Hematopoietic multipotent progenitor cell treated with erythropoietin and hydrocortisone succinate and interleukin-3 and kit ligand, for 4 days (in vitro differentiated cells): ENCODE measurements at regions not wholly inside any gene's neighbourhood (a gene's known extent, or its start where the extent isn't known, plus 50 kb on each side); places are given as distances from the start of the nearest gene placed in this dataset.

Source experiments
- DNase-seq: peaks from one replicate; pipeline ENCODE4 v3.0.0-alpha.2; 2015

GRCh38 chr2:81235601-81236000 is 931.0 kb upstream of the LRRTM1 start:
- no peak for DNase-seq

- DNase-seq, result no peak
Observed at GRCh38 chr2:81234711-81235110, 930.2 kb upstream of the LRRTM1 start.

DNA sequence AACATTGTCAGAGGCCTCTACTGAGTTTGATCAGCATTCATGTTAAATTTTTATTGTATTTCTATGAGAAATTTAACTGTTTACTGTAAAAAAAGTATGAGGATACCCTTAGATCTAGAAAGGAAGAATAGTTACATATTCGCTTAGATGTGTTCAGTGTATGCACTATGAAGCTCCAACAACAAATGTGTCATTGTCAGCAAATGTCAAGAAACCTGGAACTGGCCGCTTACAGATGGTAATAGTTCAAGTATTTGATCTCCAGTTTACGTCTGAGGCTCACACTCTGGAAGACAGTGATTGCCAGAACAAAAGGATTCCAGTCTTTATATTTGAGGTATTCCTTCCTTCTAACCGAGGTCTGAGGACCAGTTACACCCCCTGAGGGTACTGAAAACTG is 921.2 kb upstream of the LRRTM1 start:
- no peak for DNase-seq

GRCh38 chr2:81213598-81213997 is 909.0 kb upstream of the LRRTM1 start:
- no peak for DNase-seq

DNA sequence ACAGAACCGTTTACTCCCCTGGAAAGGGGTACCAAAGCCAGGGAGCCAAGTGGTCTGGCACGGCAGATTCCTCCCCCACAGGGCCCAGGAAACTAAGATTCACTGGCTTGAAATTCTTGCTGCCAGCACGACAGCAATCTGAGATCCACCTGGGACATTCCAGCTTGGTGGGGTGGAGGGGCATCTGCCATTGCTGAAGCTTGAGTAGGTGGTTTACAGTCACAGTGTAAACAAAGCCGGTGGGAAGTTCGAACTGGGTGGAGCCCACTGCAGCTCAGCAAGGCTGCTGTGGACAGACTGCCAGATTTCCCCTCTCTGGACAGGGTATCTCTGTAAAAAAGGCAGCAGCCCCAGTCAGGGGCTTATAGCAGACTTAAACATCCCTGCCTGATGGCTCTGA is 901.7 kb upstream of the LRRTM1 start:
- DNase-seq, result no peak

GRCh38 chr2:81196933-81197628 is 892.5 kb upstream of the LRRTM1 start:
- DNase-seq, result no peak

DNA sequence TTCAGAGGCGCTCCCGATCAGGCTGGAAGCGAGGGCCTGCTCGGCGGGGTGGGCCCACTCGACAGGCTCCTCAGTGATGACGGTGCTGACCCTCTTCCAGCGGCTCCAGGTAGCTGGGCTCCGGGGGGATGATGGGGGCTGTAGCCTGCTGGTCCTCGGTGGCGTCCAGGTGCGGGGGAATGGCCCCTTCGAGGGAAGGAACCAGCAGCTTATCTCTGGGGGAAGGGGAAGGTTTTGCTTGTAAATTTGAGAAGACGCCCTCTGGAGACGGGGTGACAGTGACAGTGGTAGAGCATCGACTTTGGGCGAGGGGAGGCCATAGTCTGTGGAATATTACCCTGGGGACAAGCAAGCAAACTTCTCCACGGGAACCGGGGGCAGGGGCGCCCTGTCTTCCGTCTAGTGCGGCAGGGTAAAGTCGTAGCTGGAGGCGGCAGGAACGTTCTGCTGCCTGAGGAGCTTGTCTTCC is 891.9 kb upstream of the LRRTM1 start:
- no peak for DNase-seq

- DNase-seq, result no peak
Observed at GRCh38 chr2:81195774-81196382, 891.3 kb upstream of the LRRTM1 start.

- no peak for DNase-seq
Observed at GRCh38 chr2:81195017-81195773, 890.6 kb upstream of the LRRTM1 start.

GRCh38 chr2:81194581-81194980 is 890.0 kb upstream of the LRRTM1 start:
- DNase-seq, result no peak

GRCh38 chr2:81194176-81194575 is 889.6 kb upstream of the LRRTM1 start:
- no peak for DNase-seq

DNA sequence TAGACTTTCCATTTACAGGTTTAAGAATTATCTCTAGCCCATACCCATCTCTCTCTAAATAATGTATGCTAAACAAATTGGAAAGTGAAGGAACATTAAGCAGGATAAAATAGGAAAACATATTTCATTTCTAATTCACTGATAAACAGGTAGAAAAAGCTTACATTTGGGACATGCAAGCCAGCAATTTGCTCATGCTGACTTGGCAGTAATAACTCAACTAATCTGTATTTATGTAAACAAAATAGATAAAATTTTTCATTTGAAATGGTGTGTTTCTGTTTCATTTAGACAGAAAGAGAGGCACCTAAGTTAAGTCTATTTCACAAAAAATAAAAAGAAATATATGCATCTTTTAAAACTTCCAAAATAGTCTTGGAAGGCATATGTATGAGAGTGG is 877.3 kb upstream of the LRRTM1 start:
- DNase-seq, result no peak

DNA sequence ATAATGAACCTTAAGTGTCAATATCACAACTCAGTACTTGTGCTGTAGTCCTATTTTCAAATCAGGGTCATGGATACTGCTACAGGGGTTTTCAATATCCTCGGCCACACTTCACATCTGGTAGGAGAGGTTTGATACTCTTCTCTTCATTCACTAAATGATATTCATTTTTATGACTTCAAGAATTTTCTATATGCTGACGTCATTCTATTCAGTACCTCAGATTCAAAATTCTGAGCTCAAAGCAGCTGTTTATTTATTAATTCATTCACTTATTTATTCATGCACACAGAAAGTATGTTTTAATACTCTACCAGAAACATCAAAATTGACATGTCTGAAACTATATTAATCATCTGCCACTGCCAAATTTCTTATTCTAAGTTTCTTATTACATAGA is 866.9 kb upstream of the LRRTM1 start:
- DNase-seq, result no peak

DNA sequence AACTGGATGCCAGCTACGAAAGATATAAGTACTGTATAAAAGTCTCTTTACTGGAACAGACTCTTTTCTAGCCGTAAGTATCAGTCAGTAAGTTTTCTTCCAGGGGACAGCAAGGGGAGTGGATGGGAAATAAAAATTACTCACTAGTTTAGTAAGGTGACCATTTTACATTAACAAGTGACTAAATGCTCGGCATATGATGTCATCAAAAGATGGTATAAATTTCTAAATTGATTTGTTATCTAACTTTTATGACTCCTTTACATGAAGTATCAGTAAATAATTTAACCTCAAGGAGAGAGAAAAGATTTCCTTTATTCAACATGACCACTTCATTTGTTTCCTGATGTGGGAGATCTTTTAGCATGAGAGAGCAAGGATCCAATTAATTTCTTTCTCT is 859.0 kb upstream of the LRRTM1 start:
- DNase-seq, result no peak

DNA sequence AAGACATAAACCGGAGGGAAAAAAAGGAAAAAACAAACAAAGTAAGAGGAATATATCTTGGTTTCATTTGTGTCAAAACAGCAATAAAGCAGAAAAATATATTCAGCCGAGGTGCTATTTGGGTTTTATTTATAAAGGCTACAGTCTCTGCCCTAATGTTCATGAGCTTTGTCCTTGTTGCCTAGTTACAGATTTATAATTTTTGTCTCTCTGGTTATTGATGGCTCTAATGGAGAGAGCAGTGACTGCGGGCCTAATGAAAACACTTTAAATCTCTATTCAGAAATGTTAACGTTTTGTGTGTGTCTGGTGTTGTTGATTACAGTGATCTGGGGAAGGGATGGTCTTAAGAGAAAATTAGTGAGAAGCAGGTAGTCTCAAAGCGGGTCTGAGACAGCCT is 854.0 kb upstream of the LRRTM1 start:
- no peak for DNase-seq

DNA sequence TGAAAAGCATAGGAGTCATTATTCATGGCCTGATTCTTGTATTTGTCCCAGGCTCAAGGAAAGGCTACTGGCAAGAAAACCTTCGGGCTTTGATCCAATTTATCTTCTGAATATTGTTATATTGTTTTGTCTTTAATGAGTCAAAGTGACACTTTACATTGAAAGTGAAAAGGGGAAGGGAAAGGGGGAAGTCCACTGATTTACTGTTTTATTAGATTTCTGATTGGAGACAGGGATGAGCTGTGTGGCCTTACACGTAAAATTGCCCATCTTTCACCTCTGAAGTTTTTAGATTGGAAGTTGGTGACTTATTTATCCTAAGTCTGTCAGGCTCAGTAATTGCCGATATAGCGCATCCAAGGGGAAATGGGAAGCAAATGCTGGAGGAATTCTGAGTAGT is 843.8 kb upstream of the LRRTM1 start:
- DNase-seq, result no peak

DNA sequence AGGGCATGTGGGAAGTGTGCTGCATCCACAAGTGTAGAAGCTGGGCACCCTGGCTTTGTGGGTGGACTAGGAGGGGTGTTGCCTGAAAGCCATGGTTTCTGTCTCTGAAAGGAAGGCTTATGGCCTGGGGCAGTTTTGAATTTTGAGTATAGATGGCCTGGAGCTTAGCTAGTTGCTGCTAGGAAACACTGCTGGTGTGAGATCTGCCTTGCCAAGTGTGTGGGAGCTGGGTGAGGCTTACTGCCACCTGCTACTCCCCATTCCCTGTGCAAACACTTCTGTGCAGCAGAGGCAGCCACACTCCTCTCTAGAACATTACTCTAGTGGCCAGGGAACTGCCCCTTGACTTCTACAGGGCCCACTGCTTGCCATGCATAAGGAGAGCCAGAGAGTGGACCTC is 831.7 kb upstream of the LRRTM1 start:
- DNase-seq, result no peak

- no peak for DNase-seq
Observed at GRCh38 chr2:81097361-81097760, 792.8 kb upstream of the LRRTM1 start.

DNA sequence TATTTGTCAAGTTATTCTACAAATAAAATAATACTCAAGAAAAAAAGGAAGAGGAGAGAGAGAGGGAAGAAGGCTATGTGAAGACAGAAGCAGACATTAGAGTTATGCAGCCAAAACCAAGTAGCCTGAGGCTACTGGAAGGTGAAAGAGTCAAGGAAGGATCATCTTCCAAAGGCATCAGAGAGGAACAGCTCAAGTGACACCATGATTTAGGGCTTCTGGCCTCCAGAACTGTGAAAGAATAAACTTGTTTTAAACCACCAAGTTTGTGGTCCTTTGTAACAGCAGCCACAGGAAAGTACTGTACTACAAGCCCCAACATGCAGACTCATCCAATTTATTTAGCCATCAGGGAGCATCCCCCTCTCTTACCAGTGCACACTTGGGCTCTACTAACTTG is 788.5 kb upstream of the LRRTM1 start:
- no peak for DNase-seq

DNA sequence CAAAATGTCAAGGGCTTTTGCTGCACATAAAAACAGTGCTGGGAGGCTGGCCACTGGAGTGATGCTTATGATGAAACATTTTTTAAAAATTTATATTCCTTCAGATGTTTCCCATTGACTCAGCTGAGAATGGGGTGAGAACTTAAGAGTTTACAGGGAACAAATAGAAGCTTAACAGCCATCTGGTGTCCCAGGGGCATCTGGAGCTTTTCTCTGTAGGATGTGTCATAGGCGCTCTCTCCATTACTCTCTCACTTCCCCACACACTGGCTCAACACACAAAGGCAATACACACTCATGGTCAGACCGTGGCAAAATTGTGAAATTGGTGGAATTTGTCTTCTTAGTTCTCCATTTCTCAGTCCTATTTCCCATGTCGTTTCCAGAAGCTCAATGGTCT is 783.1 kb upstream of the LRRTM1 start:
- DNase-seq, result no peak

GRCh38 chr2:81084101-81084500 is 779.5 kb upstream of the LRRTM1 start:
- no peak for DNase-seq

- no peak for DNase-seq
Observed at GRCh38 chr2:81078631-81079030, 774.1 kb upstream of the LRRTM1 start.

GRCh38 chr2:81078102-81078501 is 773.5 kb upstream of the LRRTM1 start:
- DNase-seq, result no peak

DNA sequence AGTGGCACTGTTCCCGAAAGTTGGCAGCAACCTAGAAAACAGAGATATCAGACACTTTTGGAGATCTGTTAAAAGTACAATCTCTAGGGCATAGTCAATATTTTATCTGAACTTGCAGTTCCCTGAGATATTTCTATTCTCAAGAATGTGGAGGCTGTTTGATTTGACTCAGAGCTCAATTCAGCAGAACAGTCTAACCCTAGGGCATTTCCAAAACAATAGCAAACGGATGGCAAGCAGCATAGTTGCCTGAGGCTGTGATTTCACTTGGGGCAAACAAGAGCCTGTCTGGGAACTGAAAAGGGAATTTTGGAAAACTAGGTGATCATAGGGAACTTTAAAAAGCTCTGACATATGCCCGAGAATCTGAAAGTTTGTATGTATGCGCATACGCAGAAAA is 772.8 kb upstream of the LRRTM1 start:
- no peak for DNase-seq
